Fibroblast of skin of back (primary cell): ENCODE measurements at regions not wholly inside any gene's neighbourhood (a gene's known extent, or its start where the extent isn't known, plus 50 kb on each side); places are given as distances from the start of the nearest gene placed in this dataset.
"Not testable (repeated sequence)": the region's sequence is repeated elsewhere in the genome, so short reads cannot be mapped to it uniquely, and the experiment has no call there.

Experiments used
- DNase-seq: peaks from one replicate; pipeline ENCODE4 v3.0.0-alpha.2; 2013

- not testable (repeated sequence) for DNase-seq
Measured at GRCh38 chr15:20473465-20473864, 68.1 kb downstream of the GOLGA6L6 start.

GRCh38 chr15:20472983-20473382, 68.6 kb downstream of the GOLGA6L6 start:
- DNase-seq = not testable (repeated sequence)

GRCh38 chr15:20470810-20471209, 70.8 kb downstream of the GOLGA6L6 start:
- DNase-seq = not testable (repeated sequence)

- not testable (repeated sequence) for DNase-seq
Measured at GRCh38 chr15:20441138-20441537, 100.5 kb downstream of the GOLGA6L6 start.

- DNase-seq = not testable (repeated sequence)
Measured at GRCh38 chr15:20440390-20440789, 101.2 kb downstream of the GOLGA6L6 start.

GRCh38 chr15:20439111-20439510, 102.5 kb downstream of the GOLGA6L6 start:
- not testable (repeated sequence) for DNase-seq

- DNase-seq = not testable (repeated sequence)
Measured at GRCh38 chr15:20438255-20438654, 103.3 kb downstream of the GOLGA6L6 start.

GRCh38 chr15:20433468-20433867, 108.1 kb downstream of the GOLGA6L6 start:
- not testable (repeated sequence) for DNase-seq

- DNase-seq = not testable (repeated sequence)
Measured at GRCh38 chr15:20430495-20430894, 111.1 kb downstream of the GOLGA6L6 start.

- DNase-seq = not testable (repeated sequence)
Measured at GRCh38 chr15:20420710-20421109, 120.9 kb downstream of the GOLGA6L6 start.

- not testable (repeated sequence) for DNase-seq
Measured at GRCh38 chr15:20416618-20417017, 125.0 kb downstream of the GOLGA6L6 start.

GRCh38 chr15:20409667-20410198, 131.9 kb downstream of the GOLGA6L6 start:
- not testable (repeated sequence) for DNase-seq

GRCh38 chr15:20409247-20409646, 132.4 kb downstream of the GOLGA6L6 start:
- DNase-seq = no peak

GRCh38 chr15:20407553-20407952, 134.0 kb downstream of the GOLGA6L6 start:
- DNase-seq = no peak

- DNase-seq = not testable (repeated sequence)
Measured at GRCh38 chr15:20404571-20404970, 137.0 kb downstream of the GOLGA6L6 start.

- DNase-seq = not testable (repeated sequence)
Measured at GRCh38 chr15:20402586-20402985, 139.0 kb downstream of the GOLGA6L6 start.

- not testable (repeated sequence) for DNase-seq
Measured at GRCh38 chr15:20401058-20401457, 140.5 kb downstream of the GOLGA6L6 start.

GRCh38 chr15:20398680-20399079, 142.9 kb downstream of the GOLGA6L6 start:
- DNase-seq = not testable (repeated sequence)

- DNase-seq = not testable (repeated sequence)
Measured at GRCh38 chr15:20388161-20388560, 153.4 kb downstream of the GOLGA6L6 start.

- DNase-seq = no peak
Measured at GRCh38 chr15:20386198-20386597, 155.4 kb downstream of the GOLGA6L6 start.

GRCh38 chr15:20380199-20380598, 161.4 kb downstream of the GOLGA6L6 start:
- DNase-seq = not testable (repeated sequence)

GRCh38 chr15:20376872-20377271, 164.7 kb downstream of the GOLGA6L6 start:
- DNase-seq = no peak

GRCh38 chr15:20372416-20372815, 169.2 kb downstream of the GOLGA6L6 start:
- DNase-seq = not testable (repeated sequence)

- DNase-seq = no peak
Measured at GRCh38 chr15:20369500-20369899, 172.1 kb downstream of the GOLGA6L6 start.

GRCh38 chr15:20368974-20369373, 172.6 kb downstream of the GOLGA6L6 start:
- no peak for DNase-seq
